ENCODE measurements at regions not wholly inside any gene's neighbourhood (a gene's known extent, or its start where the extent isn't known, plus 50 kb on each side); places are given as distances from the start of the nearest gene placed in this dataset.
"Not testable (repeated sequence)": the region's sequence is repeated elsewhere in the genome, so short reads cannot be mapped to it uniquely, and the experiment has no call there.

GRCh38 chr7:50251765-50252164 lies 52.8 kb upstream of the IKZF1 start:
- H3K4me3 ChIP-seq (ENCODE audit: low read depth, low read length): no peak overlapping the region
- no peak for DNase-seq (ENCODE audit: low read depth)
- TF ChIP-seq CTCF (IDR thresholded peaks at IDR 0.05; ENCODE audit: low read depth, low read length, missing control alignments): no peak

- DNase-seq (ENCODE audit: low read depth): no peak
- H3K4me3 ChIP-seq (ENCODE audit: low read depth, low read length): no peak overlapping the region
- no peak for TF ChIP-seq CTCF (IDR thresholded peaks at IDR 0.05; ENCODE audit: low read depth, low read length, missing control alignments)
Observed at GRCh38 chr7:50246551-50246950, 58.0 kb upstream of the IKZF1 start.

- not testable (repeated sequence) for H3K4me3 ChIP-seq (ENCODE audit: low read depth, low read length); DNase-seq (ENCODE audit: low read depth)
Observed at GRCh38 chr7:50242111-50242510, 62.4 kb upstream of the IKZF1 start.

- DNase-seq (ENCODE audit: low read depth): not testable (repeated sequence)
Observed at GRCh38 chr7:50240699-50241098, 63.8 kb upstream of the IKZF1 start.

GRCh38 chr7:50229964-50230363 lies 74.6 kb upstream of the IKZF1 start:
- DNase-seq (ENCODE audit: low read depth): no peak

More at GRCh38 chr7:50240699-50241098, 63.8 kb upstream of the IKZF1 start:
- H3K4me3 ChIP-seq (ENCODE audit: low read depth, low read length): not testable (repeated sequence)

GRCh38 chr7:50228148-50228547 lies 76.4 kb upstream of the IKZF1 start:
- DNase-seq (ENCODE audit: low read depth): no peak
- no peak for TF ChIP-seq CTCF (IDR thresholded peaks at IDR 0.05; ENCODE audit: low read depth, low read length, missing control alignments)
- no peak overlapping the region for H3K4me3 ChIP-seq (ENCODE audit: low read depth, low read length)

More at GRCh38 chr7:50229964-50230363, 74.6 kb upstream of the IKZF1 start:
- peak; percentile 75 for TF ChIP-seq CTCF (IDR thresholded peaks at IDR 0.05; ENCODE audit: low read depth, low read length, missing control alignments)
- H3K4me3 ChIP-seq (ENCODE audit: low read depth, low read length): no peak overlapping the region

GRCh38 chr7:50227726-50228125 lies 76.8 kb upstream of the IKZF1 start:
- H3K4me3 ChIP-seq (ENCODE audit: low read depth, low read length): no peak overlapping the region
- DNase-seq (ENCODE audit: low read depth): no peak
- no peak for TF ChIP-seq CTCF (IDR thresholded peaks at IDR 0.05; ENCODE audit: low read depth, low read length, missing control alignments)

GRCh38 chr7:50226669-50227068 lies 77.8 kb upstream of the IKZF1 start:
- H3K4me3 ChIP-seq (ENCODE audit: low read depth, low read length): no peak overlapping the region
- no peak for DNase-seq (ENCODE audit: low read depth)
- TF ChIP-seq CTCF (IDR thresholded peaks at IDR 0.05; ENCODE audit: low read depth, low read length, missing control alignments): no peak
